ENCODE measurements at regions not wholly inside any gene's neighbourhood (a gene's known extent, or its start where the extent isn't known, plus 50 kb on each side); places are given as distances from the start of the nearest gene placed in this dataset.

GRCh38 chr6:43875849-43876572, 106.0 kb downstream of the VEGFA start:
- no peak for DNase-seq (ENCODE audit: low read depth in 3 of 3, low spot score in 1 of 3)

GRCh38 chr6:43874814-43875590, 105.0 kb downstream of the VEGFA start:
- DNase-seq (ENCODE audit: low read depth in 3 of 3, low spot score in 1 of 3), result no peak

GRCh38 chr6:43873806-43874714, 104.0 kb downstream of the VEGFA start:
- no peak for DNase-seq (ENCODE audit: low read depth in 3 of 3, low spot score in 1 of 3)

- DNase-seq (ENCODE audit: low read depth in 3 of 3, low spot score in 1 of 3), result no peak
These were observed 101.9 kb downstream of the VEGFA start for GRCh38 chr6:43871933-43872332.

- no peak for DNase-seq (ENCODE audit: low read depth in 3 of 3, low spot score in 1 of 3)
These were observed 101.3 kb downstream of the VEGFA start for GRCh38 chr6:43871284-43871683.

GRCh38 chr6:43870660-43871061, 100.7 kb downstream of the VEGFA start:
- DNase-seq (ENCODE audit: low read depth in 3 of 3, low spot score in 1 of 3), result no peak

- DNase-seq (ENCODE audit: low read depth in 3 of 3, low spot score in 1 of 3), result no peak
These were observed 100.0 kb downstream of the VEGFA start for GRCh38 chr6:43869792-43870659.

- no peak for DNase-seq (ENCODE audit: low read depth in 3 of 3, low spot score in 1 of 3)
These were observed 99.2 kb downstream of the VEGFA start for GRCh38 chr6:43869079-43869710.

- DNase-seq (ENCODE audit: low read depth in 3 of 3, low spot score in 1 of 3), result no peak
These were observed 98.5 kb downstream of the VEGFA start for GRCh38 chr6:43868467-43868866.

- no peak for DNase-seq (ENCODE audit: low read depth in 3 of 3, low spot score in 1 of 3)
These were observed 98.0 kb downstream of the VEGFA start for GRCh38 chr6:43867996-43868395.

GRCh38 chr6:43867246-43867645, 97.2 kb downstream of the VEGFA start:
- no peak for DNase-seq (ENCODE audit: low read depth in 3 of 3, low spot score in 1 of 3)

GRCh38 chr6:43865932-43866645, 96.1 kb downstream of the VEGFA start:
- no peak for DNase-seq (ENCODE audit: low read depth in 3 of 3, low spot score in 1 of 3)

GRCh38 chr6:43865086-43865485, 95.1 kb downstream of the VEGFA start:
- DNase-seq (ENCODE audit: low read depth in 3 of 3, low spot score in 1 of 3), result no peak

GRCh38 chr6:43862925-43863324, 92.9 kb downstream of the VEGFA start:
- no peak for DNase-seq (ENCODE audit: low read depth in 3 of 3, low spot score in 1 of 3)

- no peak for DNase-seq (ENCODE audit: low read depth in 3 of 3, low spot score in 1 of 3)
These were observed 91.3 kb downstream of the VEGFA start for GRCh38 chr6:43861212-43861894.

- DNase-seq (ENCODE audit: low read depth in 3 of 3, low spot score in 1 of 3), result no peak
These were observed 90.3 kb downstream of the VEGFA start for GRCh38 chr6:43860285-43860684.

GRCh38 chr6:43859213-43859612, 89.2 kb downstream of the VEGFA start:
- no peak for DNase-seq (ENCODE audit: low read depth in 3 of 3, low spot score in 1 of 3)

- no peak for DNase-seq (ENCODE audit: low read depth in 3 of 3, low spot score in 1 of 3)
These were observed 88.4 kb downstream of the VEGFA start for GRCh38 chr6:43858161-43859153.

Measured in stimulated activated CD4-positive, alpha-beta T cell treated with anti-CD3 and anti-CD28 coated beads, TNF-alpha, amount 100 ng/mL, for 1 hour (primary cell).